ENCODE measurements at regions not wholly inside any gene's neighbourhood (a gene's known extent, or its start where the extent isn't known, plus 50 kb on each side); places are given as distances from the start of the nearest gene placed in this dataset.

DNA sequence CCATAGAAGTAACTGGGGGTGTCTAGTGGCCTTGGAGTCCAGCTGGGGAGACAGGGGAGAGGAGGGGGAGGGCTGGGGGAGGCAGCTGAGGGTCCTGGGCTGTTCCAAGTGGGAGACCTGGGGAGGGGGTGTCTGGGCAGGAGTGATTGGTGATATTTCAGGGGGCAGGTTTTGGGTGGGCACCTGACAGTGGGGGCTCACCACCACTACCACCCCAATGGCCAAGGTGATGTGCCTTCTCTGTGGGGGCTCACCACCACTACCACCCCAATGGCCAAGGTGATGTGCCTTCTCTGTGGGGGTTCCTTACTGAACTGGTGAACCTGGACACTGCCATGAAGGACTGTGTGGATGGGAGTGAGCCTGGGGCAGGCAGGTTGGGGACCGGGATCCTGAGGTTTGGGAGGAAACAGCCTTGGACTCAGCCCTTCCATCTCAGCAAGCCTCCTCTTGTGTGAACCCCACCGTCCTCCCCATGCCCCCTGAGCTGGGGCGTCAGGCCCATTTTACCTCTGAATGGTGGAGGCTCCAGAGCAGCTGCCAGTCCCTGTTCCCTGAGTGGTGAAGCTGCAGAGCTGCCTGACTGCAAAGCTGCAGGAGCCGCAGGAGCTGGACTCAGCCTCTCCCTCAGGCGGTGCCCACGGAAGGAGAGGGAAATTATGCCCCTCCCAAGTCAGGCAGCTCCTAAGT lies 50.6 kb upstream of the ZNF716 start:
- H3K9ac ChIP-seq, result no peak overlapping the region
- H3K27ac ChIP-seq, result no peak overlapping the region
- no peak overlapping the region for H3K4me2 ChIP-seq
- TF ChIP-seq, protein P1, sequence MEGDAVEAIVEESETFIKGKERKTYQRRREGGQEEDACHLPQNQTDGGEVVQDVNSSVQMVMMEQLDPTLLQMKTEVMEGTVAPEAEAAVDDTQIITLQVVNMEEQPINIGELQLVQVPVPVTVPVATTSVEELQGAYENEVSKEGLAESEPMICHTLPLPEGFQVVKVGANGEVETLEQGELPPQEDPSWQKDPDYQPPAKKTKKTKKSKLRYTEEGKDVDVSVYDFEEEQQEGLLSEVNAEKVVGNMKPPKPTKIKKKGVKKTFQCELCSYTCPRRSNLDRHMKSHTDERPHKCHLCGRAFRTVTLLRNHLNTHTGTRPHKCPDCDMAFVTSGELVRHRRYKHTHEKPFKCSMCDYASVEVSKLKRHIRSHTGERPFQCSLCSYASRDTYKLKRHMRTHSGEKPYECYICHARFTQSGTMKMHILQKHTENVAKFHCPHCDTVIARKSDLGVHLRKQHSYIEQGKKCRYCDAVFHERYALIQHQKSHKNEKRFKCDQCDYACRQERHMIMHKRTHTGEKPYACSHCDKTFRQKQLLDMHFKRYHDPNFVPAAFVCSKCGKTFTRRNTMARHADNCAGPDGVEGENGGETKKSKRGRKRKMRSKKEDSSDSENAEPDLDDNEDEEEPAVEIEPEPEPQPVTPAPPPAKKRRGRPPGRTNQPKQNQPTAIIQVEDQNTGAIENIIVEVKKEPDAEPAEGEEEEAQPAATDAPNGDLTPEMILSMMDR (conservative IDR thresholded peaks at IDR 0.05; ENCODE audit: low read depth, low read length), result no peak
- no peaks in the 10 kb centered on the region for H3K4me1 ChIP-seq (ENCODE audit: low read depth, poor library complexity, severe bottlenecking)
- no peaks in the 10 kb centered on the region for H3K79me2 ChIP-seq (ENCODE audit: insufficient read depth, low read depth)
- H2AFZ ChIP-seq (ENCODE audit: low read depth), result no peak overlapping the region
- no peaks in the 10 kb centered on the region for H3K36me3 ChIP-seq (ENCODE audit: insufficient read depth)
- no peaks in the 10 kb centered on the region for H3K27me3 ChIP-seq (ENCODE audit: insufficient read depth, low read depth)
- H4K20me1 ChIP-seq (ENCODE audit: insufficient read depth), result no peaks in the 10 kb centered on the region
- no peak overlapping the region for H3K4me3 ChIP-seq (IDR thresholded peaks at IDR 0.05; ENCODE audit: insufficient read depth, low read depth, low read length)

DNA sequence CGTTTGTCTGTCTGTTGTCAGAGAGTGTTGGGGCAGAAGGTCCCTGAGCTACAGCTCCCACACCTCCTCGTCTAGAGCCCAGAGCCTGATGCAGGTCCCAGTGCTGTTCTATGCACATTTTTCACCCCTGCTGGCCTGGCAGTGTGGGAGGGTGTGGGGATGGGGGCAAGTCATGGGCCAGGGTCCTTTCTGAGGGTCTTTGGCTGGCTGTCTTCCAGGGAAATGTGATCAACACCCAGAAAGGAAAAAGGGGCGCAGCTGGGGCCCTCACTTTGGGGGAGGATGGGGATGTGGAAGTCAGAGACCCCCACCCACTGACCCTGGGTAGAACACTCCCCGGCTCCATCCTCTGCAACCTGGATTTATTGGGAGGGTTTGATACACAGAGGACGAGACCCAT lies 50.0 kb upstream of the ZNF716 start:
- H3K79me2 ChIP-seq (ENCODE audit: insufficient read depth, low read depth), result no peaks in the 10 kb centered on the region
- H3K27ac ChIP-seq, result no peak overlapping the region
- TF ChIP-seq, protein P1 (conservative IDR thresholded peaks at IDR 0.05; ENCODE audit: low read depth, low read length), result no peak
- no peaks in the 10 kb centered on the region for H3K27me3 ChIP-seq (ENCODE audit: insufficient read depth, low read depth)
- H3K4me3 ChIP-seq (IDR thresholded peaks at IDR 0.05; ENCODE audit: insufficient read depth, low read depth, low read length), result no peak overlapping the region
- no peak overlapping the region for H3K4me2 ChIP-seq
- no peak overlapping the region for H3K9ac ChIP-seq
- no peaks in the 10 kb centered on the region for H3K36me3 ChIP-seq (ENCODE audit: insufficient read depth)
- no peaks in the 10 kb centered on the region for H4K20me1 ChIP-seq (ENCODE audit: insufficient read depth)
- no peaks in the 10 kb centered on the region for H3K4me1 ChIP-seq (ENCODE audit: low read depth, poor library complexity, severe bottlenecking)
- no peak overlapping the region for H2AFZ ChIP-seq (ENCODE audit: low read depth)
